ENCODE measurements at regions not wholly inside any gene's neighbourhood (a gene's known extent, or its start where the extent isn't known, plus 50 kb on each side); places are given as distances from the start of the nearest gene placed in this dataset.

DNA sequence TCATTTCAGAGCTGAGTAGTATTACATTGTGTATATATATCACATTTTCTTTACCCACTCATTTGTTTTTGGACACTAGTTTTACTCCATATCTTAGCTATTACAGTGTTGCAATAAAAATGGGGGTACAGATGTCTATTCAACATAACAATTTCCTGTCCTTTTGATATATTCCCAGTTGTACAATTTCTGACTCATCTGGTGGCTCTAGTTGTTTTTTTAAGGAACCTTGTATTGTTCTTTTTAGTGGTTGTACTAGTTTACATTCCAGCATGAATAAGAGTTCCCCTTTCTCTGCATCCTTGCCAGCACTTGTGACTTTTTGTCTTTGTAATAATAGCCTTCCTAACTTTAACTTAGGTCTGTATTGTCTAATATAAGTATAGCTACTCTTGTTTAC, 739.9 kb downstream of the XPNPEP1 start:
- Histone ChIP-seq H3K4ac (ENCODE audit: low read depth, low read length) (no peak overlapping the region), H2BK15ac (ENCODE audit: low read depth, low read length) (no peak overlapping the region), H3K27me3 (ENCODE audit: insufficient read depth, low read length) (no peaks in the 10 kb centered on the region), H3K9ac (ENCODE audit: extremely low read depth, insufficient read length, low read length) (no peak overlapping the region), H3K23ac (ENCODE audit: insufficient read length, low read depth, low read length) (no peak overlapping the region), H3K27ac (ENCODE audit: insufficient read length, low read depth, low read length) (no peak overlapping the region), H3K14ac (ENCODE audit: insufficient read depth, low read length) (no peak overlapping the region), H3K9me3 (ENCODE audit: control insufficient read depth, low read depth, low read length) (no peaks in the 10 kb centered on the region), H3K56ac (ENCODE audit: insufficient read length, low read depth, low read length) (no peak overlapping the region), H3K4me1 (ENCODE audit: insufficient read depth, low read length) (no peaks in the 10 kb centered on the region), H3K79me2 (ENCODE audit: insufficient read depth, low read length) (no peaks in the 10 kb centered on the region), H3K4me2 (ENCODE audit: insufficient read depth, insufficient read length, low read length) (no peak overlapping the region), H4K91ac (ENCODE audit: insufficient read length, low read depth, low read length) (no peak overlapping the region), H2BK12ac (ENCODE audit: insufficient read length, low read depth, low read length) (no peak overlapping the region), H3K79me1 (ENCODE audit: insufficient read depth, low read depth, low read length, poor library complexity, severe bottlenecking) (no peaks in the 10 kb centered on the region), H4K5ac (ENCODE audit: insufficient read length, low read depth, low read length) (no peak overlapping the region), H4K20me1 (ENCODE audit: control insufficient read depth, insufficient read depth, insufficient read length) (no peaks in the 10 kb centered on the region), H2BK20ac (ENCODE audit: low read depth, low read length, poor library complexity, severe bottlenecking) (no peak overlapping the region), H4K8ac (replicated peaks; ENCODE audit: insufficient read length, low read depth, low read length) (no peak overlapping the region), H3K23me2 (ENCODE audit: insufficient read length, low read depth, low read length, poor library complexity, severe bottlenecking) (no peaks in the 10 kb centered on the region), H2AFZ (ENCODE audit: low read length) (no peak overlapping the region), H2AK5ac (ENCODE audit: insufficient read length, low read length) (no peak overlapping the region), H2BK5ac (ENCODE audit: insufficient read length, low read length) (no peak overlapping the region), H3K18ac (ENCODE audit: insufficient read length, low read depth, low read length) (no peak overlapping the region), H2BK120ac (ENCODE audit: low read depth, low read length, poor library complexity, severe bottlenecking) (no peak overlapping the region), H3T11ph (ENCODE audit: low read length) (no peak overlapping the region)
- H3K27me3 Mint-ChIP-seq (ENCODE audit: low read depth), result no peaks in the 10 kb centered on the region; the same call in 1 of the 2 replicates
- no peak overlapping the region for H3K27ac Mint-ChIP-seq
- no peak for TF ChIP-seq CTCF (conservative IDR thresholded peaks at IDR 0.05)
- peaks cover 25 to 28% of the 10 kb centered on the region in 2 experiments for H3K9me3 Mint-ChIP-seq
- DNase-seq, result no peak
- peaks cover 0 to 16% (median 0%) of the 10 kb centered on the region in 3 experiments; a peak in 3 of 7 replicates for H3K36me3 Mint-ChIP-seq (ENCODE audit: insufficient read depth in 1 of 3, low read depth in 3 of 3)
- no peak overlapping the region for H3K4me3 Mint-ChIP-seq
- H3K4me1 Mint-ChIP-seq, result no peaks in the 10 kb centered on the region

Data from H9 (cell line).